GM10266 (cell line): ENCODE measurements at regions not wholly inside any gene's neighbourhood (a gene's known extent, or its start where the extent isn't known, plus 50 kb on each side); places are given as distances from the start of the nearest gene placed in this dataset.
"Not testable (repeated sequence)": the region's sequence is repeated elsewhere in the genome, so short reads cannot be mapped to it uniquely, and the experiment has no call there.

Experiments used
- DNase-seq: peaks from one replicate; pipeline ENCODE4 v3.0.0; 2012; ENCODE audit errors: extremely low spot score
- CTCF ChIP-seq: IDR thresholded peaks from 2 replicates; pipeline ENCODE4 v1.5.1; 2012; ENCODE audit warnings: mild to moderate bottlenecking, low read depth; ENCODE audit not compliant: control insufficient read depth, insufficient read depth; ENCODE audit errors: missing control alignments

- no peak for DNase-seq
- TF ChIP-seq CTCF: no peak
Measured at GRCh38 chr2:5020116-5020875, 671.9 kb upstream of the SOX11 start.

GRCh38 chr2:5021136-5021535 is 671.0 kb upstream of the SOX11 start:
- DNase-seq: no peak

GRCh38 chr2:5022061-5022460 is 670.1 kb upstream of the SOX11 start:
- TF ChIP-seq CTCF: no peak

More at GRCh38 chr2:5021136-5021535, 671.0 kb upstream of the SOX11 start:
- no peak for TF ChIP-seq CTCF

GRCh38 chr2:5022708-5023635 is 669.2 kb upstream of the SOX11 start:
- not testable (repeated sequence) for DNase-seq

More at GRCh38 chr2:5022061-5022460, 670.1 kb upstream of the SOX11 start:
- no peak for DNase-seq

- no peak for TF ChIP-seq CTCF
Measured at GRCh38 chr2:5026571-5027234, 665.5 kb upstream of the SOX11 start.

GRCh38 chr2:5035057-5035488 is 657.1 kb upstream of the SOX11 start:
- TF ChIP-seq CTCF: no peak
- DNase-seq: no peak

More at GRCh38 chr2:5026571-5027234, 665.5 kb upstream of the SOX11 start:
- DNase-seq: no peak

GRCh38 chr2:5036256-5036655 is 655.9 kb upstream of the SOX11 start:
- DNase-seq: no peak
- TF ChIP-seq CTCF: no peak
